CD8-positive, alpha-beta memory T cell (primary cell): ENCODE measurements at regions not wholly inside any gene's neighbourhood (a gene's known extent, or its start where the extent isn't known, plus 50 kb on each side); places are given as distances from the start of the nearest gene placed in this dataset.
"Not testable (repeated sequence)": the region's sequence is repeated elsewhere in the genome, so short reads cannot be mapped to it uniquely, and the experiment has no call there.

ENCODE experiments used
- CTCF ChIA-PET: fragments of 350-600 bp; sonication (Branson Sonifier 250); formaldehyde crosslinking; loops from one replicate; lab custom pipeline; 2021; ENCODE audit warnings: antibody characterized with exemption; lab: Charles Lee
- POLR2A ChIA-PET: fragments of 350-600 bp; sonication (Branson Sonifier 250); formaldehyde crosslinking; loops from one replicate; lab custom pipeline; 2021; ENCODE audit warnings: antibody characterized with exemption; lab: Charles Lee
- DNase-seq, 5 donors: peaks; one replicate each; pipeline versions ENCODE4 v3.0.0 to v3.0.0-alpha.2; 2020 to 2022; ENCODE audit warnings: mixed read lengths in 1 of 5
- H3K27ac ChIP-seq: one replicate; pipeline ENCODE4 v1.7.0; 2013; ENCODE audit warnings: low read depth, mild to moderate bottlenecking, low read length, moderate library complexity
- H3K27me3 ChIP-seq: 2 replicates; pipeline ENCODE4 v1.7.0; 2013; ENCODE audit warnings: low read length, mild to moderate bottlenecking; ENCODE audit not compliant: insufficient read depth, poor library complexity, severe bottlenecking
- H3K36me3 ChIP-seq: 2 replicates; pipeline ENCODE4 v1.7.0; 2013; ENCODE audit warnings: mild to moderate bottlenecking, low read length, moderate library complexity; ENCODE audit not compliant: insufficient read depth
- H3K4me1 ChIP-seq: 2 replicates; pipeline ENCODE4 v1.7.0; 2013; ENCODE audit warnings: mild to moderate bottlenecking, low read length, moderate library complexity; ENCODE audit not compliant: insufficient read depth
- H3K4me3 ChIP-seq: 2 replicates; pipeline ENCODE4 v1.7.0; 2013; ENCODE audit warnings: mild to moderate bottlenecking, low read length
- H3K9me3 ChIP-seq: 2 replicates; pipeline ENCODE4 v1.7.0; 2013; ENCODE audit warnings: mild to moderate bottlenecking, low read length
- H3K27ac Mint-ChIP-seq, 8 donors: one replicate each; pipeline ENCODE4 v1.8.0; 2020 to 2021; ENCODE audit warnings: mixed read lengths in 8 of 8, mild to moderate bottlenecking in 6 of 8, inconsistent platforms in 3 of 8, moderate library complexity in 3 of 8
- H3K27me3 Mint-ChIP-seq, 2 donors: one replicate each; pipeline ENCODE4 v1.8.0; 2020 to 2021; ENCODE audit warnings: mixed read lengths in 2 of 2, mild to moderate bottlenecking in 1 of 2, moderate library complexity in 1 of 2
- H3K36me3 Mint-ChIP-seq, 3 donors: one replicate each; pipeline ENCODE4 v1.8.0; 2020 to 2021; ENCODE audit warnings: mixed read lengths in 3 of 3, inconsistent platforms in 1 of 3, mild to moderate bottlenecking in 1 of 3
- H3K4me1 Mint-ChIP-seq, 3 donors: one replicate each; pipeline ENCODE4 v1.8.0; 2020 to 2021; ENCODE audit warnings: mixed read lengths in 3 of 3, inconsistent platforms in 1 of 3, mild to moderate bottlenecking in 1 of 3
- H3K4me3 Mint-ChIP-seq, 7 donors: one replicate each; pipeline ENCODE4 v1.8.0; 2020 to 2021; ENCODE audit warnings: mixed read lengths in 7 of 7, mild to moderate bottlenecking in 6 of 7, moderate library complexity in 4 of 7, inconsistent platforms in 2 of 7
- H3K9me3 Mint-ChIP-seq, 5 donors: one replicate each; pipeline ENCODE4 v1.8.0; 2020 to 2022; ENCODE audit warnings: mixed read lengths in 5 of 5, mild to moderate bottlenecking in 3 of 5, moderate library complexity in 2 of 5, inconsistent platforms in 1 of 5

- no peak for DNase-seq
- peaks cover 2 to 18% of the 10 kb centered on the region in 2 donors for H3K27me3 Mint-ChIP-seq
- no peaks in the 10 kb centered on the region for H3K4me1 Mint-ChIP-seq
- no peak overlapping the region for H3K4me3 Mint-ChIP-seq
- ChIA-PET CTCF (no interaction called here), POLR2A (no interaction called here)
- no peaks in the 10 kb centered on the region for H3K9me3 ChIP-seq
- H3K9me3 Mint-ChIP-seq, result no peaks in the 10 kb centered on the region
- no peak overlapping the region for H3K27ac Mint-ChIP-seq
- H3K27ac ChIP-seq, result no peak overlapping the region
- H3K36me3 Mint-ChIP-seq, result peaks cover 0 to 9% (median 0%) of the 10 kb centered on the region in 3 donors
- H3K36me3 ChIP-seq, result no peaks in the 10 kb centered on the region
- H3K27me3 ChIP-seq, result no peaks in the 10 kb centered on the region
- no peaks in the 10 kb centered on the region for H3K4me1 ChIP-seq
- no peak overlapping the region for H3K4me3 ChIP-seq
Measured at GRCh38 chr18:77397617-77398016, 148.0 kb downstream of the GALR1 start.

- Mint-ChIP-seq H3K27ac (no peak overlapping the region), H3K27me3 (peaks cover 0 to 2% of the 10 kb centered on the region in 2 donors), H3K9me3 (no peaks in the 10 kb centered on the region), H3K4me3 (no peak overlapping the region), H3K36me3 (no peaks in the 10 kb centered on the region), H3K4me1 (no peaks in the 10 kb centered on the region)
- CTCF ChIA-PET, result no interaction called here
- Histone ChIP-seq H3K27me3 (no peaks in the 10 kb centered on the region), H3K4me1 (no peaks in the 10 kb centered on the region), H3K27ac (no peak overlapping the region), H3K36me3 (no peaks in the 10 kb centered on the region), H3K9me3 (no peaks in the 10 kb centered on the region), H3K4me3 (no peak overlapping the region)
- POLR2A ChIA-PET, result no interaction called here
- DNase-seq, result no peak
Measured at GRCh38 chr18:77400561-77400960, 150.9 kb downstream of the GALR1 start.

GRCh38 chr18:77401173-77401572 is 151.5 kb downstream of the GALR1 start:
- no peaks in the 10 kb centered on the region for H3K36me3 Mint-ChIP-seq

GRCh38 chr18:77403969-77404535 is 154.4 kb downstream of the GALR1 start:
- no peaks in the 10 kb centered on the region for H3K9me3 Mint-ChIP-seq
- H3K27ac Mint-ChIP-seq, result no peak overlapping the region
- no peaks in the 10 kb centered on the region for H3K4me1 Mint-ChIP-seq
- H3K27me3 Mint-ChIP-seq, result no peaks in the 10 kb centered on the region
- POLR2A ChIA-PET, result no interaction called here
- no peaks in the 10 kb centered on the region for H3K9me3 ChIP-seq
- H3K36me3 ChIP-seq, result no peaks in the 10 kb centered on the region
- no peaks in the 10 kb centered on the region for H3K27me3 ChIP-seq
- no peaks in the 10 kb centered on the region for H3K36me3 Mint-ChIP-seq
- H3K4me3 ChIP-seq, result no peak overlapping the region
- CTCF ChIA-PET, result no interaction called here
- H3K27ac ChIP-seq, result no peak overlapping the region
- H3K4me1 ChIP-seq, result no peaks in the 10 kb centered on the region
- DNase-seq, result no peak
- no peak overlapping the region for H3K4me3 Mint-ChIP-seq

More at GRCh38 chr18:77401173-77401572, 151.5 kb downstream of the GALR1 start:
- DNase-seq, result no peak
- H3K27ac Mint-ChIP-seq, result no peak overlapping the region
- no peaks in the 10 kb centered on the region for H3K4me1 ChIP-seq
- no peaks in the 10 kb centered on the region for H3K4me1 Mint-ChIP-seq
- no peaks in the 10 kb centered on the region for H3K36me3 ChIP-seq
- no peak overlapping the region for H3K27ac ChIP-seq
- H3K9me3 ChIP-seq, result no peaks in the 10 kb centered on the region
- H3K9me3 Mint-ChIP-seq, result no peaks in the 10 kb centered on the region
- H3K4me3 ChIP-seq, result no peak overlapping the region
- no peaks in the 10 kb centered on the region for H3K27me3 ChIP-seq
- CTCF ChIA-PET, result no interaction called here
- H3K4me3 Mint-ChIP-seq, result no peak overlapping the region
- H3K27me3 Mint-ChIP-seq, result peaks cover 0 to 2% of the 10 kb centered on the region in 2 donors
- POLR2A ChIA-PET, result no interaction called here

- Histone ChIP-seq H3K4me3 (no peak overlapping the region), H3K27ac (no peak overlapping the region), H3K27me3 (no peaks in the 10 kb centered on the region), H3K9me3 (no peaks in the 10 kb centered on the region), H3K36me3 (no peaks in the 10 kb centered on the region), H3K4me1 (no peaks in the 10 kb centered on the region)
- Mint-ChIP-seq H3K36me3 (no peaks in the 10 kb centered on the region), H3K4me3 (no peak overlapping the region), H3K4me1 (no peaks in the 10 kb centered on the region), H3K27ac (no peak overlapping the region), H3K9me3 (no peaks in the 10 kb centered on the region), H3K27me3 (peaks cover 0 to 5% of the 10 kb centered on the region in 2 donors)
- no peak for DNase-seq
- POLR2A ChIA-PET, result no interaction called here
- CTCF ChIA-PET, result no interaction called here
Measured at GRCh38 chr18:77405096-77405495, 155.4 kb downstream of the GALR1 start.

GRCh38 chr18:77407733-77408132 is 158.1 kb downstream of the GALR1 start:
- Mint-ChIP-seq H3K27ac (no peak overlapping the region), H3K9me3 (no peaks in the 10 kb centered on the region), H3K27me3 (peaks cover 0 to 9% of the 10 kb centered on the region in 2 donors), H3K36me3 (no peaks in the 10 kb centered on the region), H3K4me3 (no peak overlapping the region), H3K4me1 (no peaks in the 10 kb centered on the region)
- Histone ChIP-seq H3K4me1 (no peaks in the 10 kb centered on the region), H3K36me3 (no peaks in the 10 kb centered on the region), H3K4me3 (no peak overlapping the region), H3K27me3 (no peaks in the 10 kb centered on the region), H3K9me3 (no peaks in the 10 kb centered on the region), H3K27ac (no peak overlapping the region)
- no peak for DNase-seq
- ChIA-PET CTCF (no interaction called here), POLR2A (no interaction called here)

GRCh38 chr18:77421546-77421945 is 171.9 kb downstream of the GALR1 start:
- H3K4me3 ChIP-seq, H3K27ac Mint-ChIP-seq, H3K4me1 ChIP-seq, H3K4me3 Mint-ChIP-seq, H3K4me1 Mint-ChIP-seq, CTCF ChIA-PET, H3K27me3 ChIP-seq, H3K27ac ChIP-seq, H3K9me3 Mint-ChIP-seq, H3K9me3 ChIP-seq, DNase-seq, H3K36me3 Mint-ChIP-seq, POLR2A ChIA-PET, H3K36me3 ChIP-seq: not testable (repeated sequence)
- peaks cover 2 to 14% of the 10 kb centered on the region in 2 donors for H3K27me3 Mint-ChIP-seq

GRCh38 chr18:77422974-77423867 is 173.6 kb downstream of the GALR1 start:
- ChIA-PET POLR2A (no interaction called here), CTCF (interaction anchor here (0.7 kb wide), 1 partner anchor 17 kb away, joined by 3 read pairs; no protein-coding TSS in a partner anchor)
- Histone ChIP-seq H3K9me3 (no peaks in the 10 kb centered on the region), H3K36me3 (no peaks in the 10 kb centered on the region), H3K27me3 (no peaks in the 10 kb centered on the region), H3K4me3 (no peak overlapping the region), H3K27ac (no peak overlapping the region), H3K4me1 (no peaks in the 10 kb centered on the region)
- H3K27ac Mint-ChIP-seq, result no peak overlapping the region
- peaks cover 0 to 2% (median 0%) of the 10 kb centered on the region in 5 donors for H3K9me3 Mint-ChIP-seq
- H3K4me1 Mint-ChIP-seq, result no peaks in the 10 kb centered on the region
- no peaks in the 10 kb centered on the region for H3K36me3 Mint-ChIP-seq
- no peak overlapping the region for H3K4me3 Mint-ChIP-seq
- DNase-seq, result no peak
- H3K27me3 Mint-ChIP-seq, result peaks cover 2 to 23% of the 10 kb centered on the region in 2 donors
